ENCODE measurements at regions not wholly inside any gene's neighbourhood (a gene's known extent, or its start where the extent isn't known, plus 50 kb on each side); places are given as distances from the start of the nearest gene placed in this dataset.
"Not testable (repeated sequence)": the region's sequence is repeated elsewhere in the genome, so short reads cannot be mapped to it uniquely, and the experiment has no call there.

- DNase-seq (ENCODE audit: low read depth, low spot score) = no peak
Observed at GRCh38 chr1:189151361-189151760, 1326.3 kb downstream of the BRINP3 start.

GRCh38 chr1:189152685-189153084 lies 1325.0 kb downstream of the BRINP3 start:
- DNase-seq (ENCODE audit: low read depth, low spot score) = no peak

GRCh38 chr1:189158155-189158554 lies 1319.5 kb downstream of the BRINP3 start:
- no peak for DNase-seq (ENCODE audit: low read depth, low spot score)

- no peak for DNase-seq (ENCODE audit: low read depth, low spot score)
Observed at GRCh38 chr1:189175889-189176288, 1301.8 kb downstream of the BRINP3 start.

- DNase-seq (ENCODE audit: low read depth, low spot score) = no peak
Observed at GRCh38 chr1:189180057-189180456, 1297.6 kb downstream of the BRINP3 start.

- no peak for DNase-seq (ENCODE audit: low read depth, low spot score)
Observed at GRCh38 chr1:189185097-189185496, 1292.6 kb downstream of the BRINP3 start.

- DNase-seq (ENCODE audit: low read depth, low spot score) = no peak
Observed at GRCh38 chr1:189192741-189193520, 1284.7 kb downstream of the BRINP3 start.

GRCh38 chr1:189205863-189206262 lies 1271.8 kb downstream of the BRINP3 start:
- DNase-seq (ENCODE audit: low read depth, low spot score) = no peak

GRCh38 chr1:189206617-189207016 lies 1271.0 kb downstream of the BRINP3 start:
- DNase-seq (ENCODE audit: low read depth, low spot score) = no peak

GRCh38 chr1:189211742-189212141 lies 1265.9 kb downstream of the BRINP3 start:
- DNase-seq (ENCODE audit: low read depth, low spot score) = peak; percentile 28

GRCh38 chr1:189212606-189213005 lies 1265.1 kb downstream of the BRINP3 start:
- no peak for DNase-seq (ENCODE audit: low read depth, low spot score)

GRCh38 chr1:189216886-189217285 lies 1260.8 kb downstream of the BRINP3 start:
- no peak for DNase-seq (ENCODE audit: low read depth, low spot score)

GRCh38 chr1:189217646-189218045 lies 1260.0 kb downstream of the BRINP3 start:
- no peak for DNase-seq (ENCODE audit: low read depth, low spot score)

- DNase-seq (ENCODE audit: low read depth, low spot score) = no peak
Observed at GRCh38 chr1:189220750-189221149, 1256.9 kb downstream of the BRINP3 start.

- DNase-seq (ENCODE audit: low read depth, low spot score) = not testable (repeated sequence)
Observed at GRCh38 chr1:189225794-189226145, 1251.9 kb downstream of the BRINP3 start.

GRCh38 chr1:189226779-189227178 lies 1250.9 kb downstream of the BRINP3 start:
- no peak for DNase-seq (ENCODE audit: low read depth, low spot score)

- no peak for DNase-seq (ENCODE audit: low read depth, low spot score)
Observed at GRCh38 chr1:189237008-189237407, 1240.7 kb downstream of the BRINP3 start.

- no peak for DNase-seq (ENCODE audit: low read depth, low spot score)
Observed at GRCh38 chr1:189253601-189254350, 1223.9 kb downstream of the BRINP3 start.

- DNase-seq (ENCODE audit: low read depth, low spot score) = not testable (repeated sequence)
Observed at GRCh38 chr1:189261128-189261527, 1216.5 kb downstream of the BRINP3 start.

- peak; percentile 19 for DNase-seq (ENCODE audit: low read depth, low spot score)
Observed at GRCh38 chr1:189269011-189269410, 1208.7 kb downstream of the BRINP3 start.

GRCh38 chr1:189274267-189274666 lies 1203.4 kb downstream of the BRINP3 start:
- DNase-seq (ENCODE audit: low read depth, low spot score) = no peak

GRCh38 chr1:189275796-189276195 lies 1201.9 kb downstream of the BRINP3 start:
- DNase-seq (ENCODE audit: low read depth, low spot score) = peak; percentile 5

GRCh38 chr1:189289346-189289745 lies 1188.3 kb downstream of the BRINP3 start:
- no peak for DNase-seq (ENCODE audit: low read depth, low spot score)
